ENCODE measurements at regions not wholly inside any gene's neighbourhood (a gene's known extent, or its start where the extent isn't known, plus 50 kb on each side); places are given as distances from the start of the nearest gene placed in this dataset.
"Not testable (repeated sequence)": the region's sequence is repeated elsewhere in the genome, so short reads cannot be mapped to it uniquely, and the experiment has no call there.

DNA sequence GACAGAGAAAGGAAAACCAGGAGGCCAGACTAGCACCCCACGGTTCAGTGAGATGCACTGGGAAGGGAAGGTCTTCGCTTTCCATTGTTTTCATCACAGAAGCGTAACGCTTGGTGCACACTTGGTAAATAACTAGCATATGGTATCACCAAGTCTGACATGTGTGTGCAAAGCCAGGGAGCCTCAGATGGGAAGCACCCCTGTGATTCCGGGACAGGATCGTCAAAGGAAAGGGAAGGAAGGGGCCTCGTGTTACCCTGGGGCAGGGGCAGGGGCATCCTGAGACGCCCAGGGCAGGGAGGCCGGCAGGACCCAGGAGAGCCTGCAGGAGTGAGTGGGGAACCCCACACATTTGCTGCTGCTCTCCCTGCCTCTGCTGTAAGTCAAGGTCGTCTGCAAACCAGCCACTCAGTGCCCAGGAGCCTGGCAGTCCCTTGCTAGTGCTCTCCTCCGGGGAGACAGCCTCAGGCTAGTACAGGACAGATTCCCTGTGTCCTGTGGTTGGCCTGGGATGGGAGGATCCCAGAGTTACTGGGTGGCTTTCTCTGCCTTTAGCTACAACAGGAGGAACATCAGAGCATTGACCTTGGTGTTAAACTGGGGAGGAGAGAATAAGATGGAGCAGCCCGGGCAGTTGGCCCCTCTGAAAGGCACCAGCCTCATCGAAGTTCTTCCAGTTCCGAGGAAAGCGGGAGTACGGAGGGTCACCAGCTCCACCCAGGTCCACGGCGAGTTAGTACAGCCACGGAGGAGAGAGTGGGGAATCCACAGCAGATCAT is 192.5 kb downstream of the NDUFA10 start:
- no peak for DNase-seq

DNA sequence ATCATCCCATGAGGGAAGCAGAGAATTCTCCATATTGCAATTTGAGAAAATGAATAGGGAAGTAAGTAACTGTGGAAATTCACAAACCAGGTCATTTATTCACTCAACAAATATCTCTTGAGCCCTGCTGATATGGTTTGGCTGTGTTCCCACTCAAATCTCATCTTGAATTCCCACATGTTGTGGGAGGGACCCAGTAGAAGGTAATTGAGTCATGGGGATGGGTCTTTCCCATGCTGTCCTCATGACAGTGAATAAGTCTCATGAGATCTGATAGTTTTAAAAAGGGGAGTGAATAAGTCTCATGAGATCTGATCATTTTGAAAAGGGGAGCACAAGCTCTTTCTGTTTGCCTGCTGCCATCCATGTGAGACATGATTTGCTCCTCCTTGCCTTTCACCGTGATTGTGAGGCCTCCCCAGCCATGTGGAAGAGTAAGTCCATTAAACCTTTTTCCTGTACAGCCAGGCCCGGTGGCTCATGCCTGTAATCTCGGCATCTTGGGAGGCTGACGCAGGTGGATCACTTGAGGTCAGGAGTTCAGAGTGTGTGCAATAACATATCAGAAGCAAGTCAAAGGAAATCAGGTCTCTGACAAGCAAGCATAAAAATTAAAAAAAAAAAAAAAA is 193.2 kb downstream of the NDUFA10 start:
- no peak for DNase-seq

DNA sequence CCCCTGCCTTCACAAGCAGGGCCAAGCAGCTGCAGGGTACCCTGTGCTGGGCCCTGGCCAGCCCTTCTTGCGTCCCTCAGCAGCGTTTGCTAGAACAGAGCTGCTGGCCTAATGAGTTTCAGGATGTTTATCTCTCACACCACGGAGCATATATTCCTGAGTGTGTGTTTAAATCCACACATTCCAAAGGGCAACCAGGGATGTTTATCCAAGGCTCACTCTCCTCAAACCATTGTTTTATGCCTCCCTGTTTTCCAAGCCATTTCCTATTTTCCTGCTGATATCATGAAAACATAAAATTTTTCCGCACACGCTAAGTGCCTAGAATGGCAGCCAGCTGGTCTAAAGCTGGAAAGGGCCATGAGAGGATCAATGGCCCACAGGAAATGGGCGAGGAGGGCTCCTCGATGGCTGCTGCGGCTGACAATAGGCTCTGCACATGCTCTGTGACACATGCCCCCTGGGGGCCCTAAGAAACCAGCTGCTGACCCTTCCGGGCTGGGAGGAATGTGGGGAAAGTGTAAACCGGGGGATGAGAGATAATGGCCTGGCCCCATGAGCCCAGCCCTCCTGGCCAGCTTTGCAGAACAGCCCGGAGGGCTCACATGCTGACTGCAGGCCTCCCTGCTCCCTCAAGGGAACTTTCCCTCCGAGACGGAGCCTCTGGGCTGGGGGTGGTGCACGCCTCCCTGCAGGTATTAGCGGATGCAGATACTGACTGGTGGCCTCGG is 194.0 kb downstream of the NDUFA10 start:
- peak in 1 of 3 donors; percentile 59 for DNase-seq

DNA sequence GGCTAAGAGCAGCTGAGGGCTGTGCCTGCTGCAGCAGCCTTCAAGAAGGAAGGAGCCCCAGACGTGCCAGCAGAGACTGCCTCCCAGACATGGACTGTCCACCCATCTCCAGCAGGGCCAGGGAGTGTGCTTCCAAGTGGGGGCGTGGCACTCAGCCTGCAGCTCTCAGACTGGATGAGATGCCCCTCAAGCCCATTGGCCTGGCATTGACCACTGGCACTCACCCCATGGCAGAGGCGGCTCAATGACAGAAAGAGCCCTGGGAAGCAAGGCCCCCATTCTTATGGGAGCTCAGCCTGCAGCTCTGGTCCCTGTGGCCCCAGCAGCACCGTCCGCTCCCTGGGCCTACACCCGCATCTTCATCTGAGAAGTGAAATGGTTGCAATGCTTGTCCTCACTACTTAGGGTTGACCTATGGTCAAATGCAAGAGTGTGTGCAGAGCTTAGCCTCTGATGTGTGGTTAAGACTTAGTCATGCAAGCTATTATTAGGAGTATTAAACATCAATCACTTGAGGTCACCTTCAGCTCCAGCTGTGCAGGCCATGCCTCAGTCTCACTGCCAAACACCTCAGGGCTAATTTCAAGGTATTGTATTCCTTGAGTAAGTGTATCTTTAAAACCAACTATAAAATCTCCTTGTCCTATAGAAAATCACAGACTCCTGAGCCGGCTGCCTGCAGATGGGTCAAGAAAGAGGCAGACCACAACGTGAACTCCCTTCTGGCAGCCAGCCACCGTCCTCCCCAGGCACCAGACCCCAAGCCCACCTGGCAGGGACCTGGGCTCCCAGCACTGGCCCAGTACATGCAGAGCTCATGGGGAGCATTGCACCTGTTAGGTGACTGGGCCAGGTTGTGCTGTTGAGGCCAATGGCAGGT is 194.8 kb downstream of the NDUFA10 start:
- no peak for DNase-seq

GRCh38 chr2:239829326-239829725 is 195.8 kb downstream of the NDUFA10 start:
- DNase-seq: no peak

- DNase-seq: not testable (repeated sequence)
Measured at GRCh38 chr2:239828973-239829275, 196.2 kb downstream of the NDUFA10 start.

- no peak for DNase-seq
Measured at GRCh38 chr2:239828192-239828972, 196.8 kb downstream of the NDUFA10 start.

GRCh38 chr2:239827523-239827890 is 197.6 kb downstream of the NDUFA10 start:
- no peak for DNase-seq

GRCh38 chr2:239826786-239827522 is 198.2 kb downstream of the NDUFA10 start:
- DNase-seq: no peak

DNA sequence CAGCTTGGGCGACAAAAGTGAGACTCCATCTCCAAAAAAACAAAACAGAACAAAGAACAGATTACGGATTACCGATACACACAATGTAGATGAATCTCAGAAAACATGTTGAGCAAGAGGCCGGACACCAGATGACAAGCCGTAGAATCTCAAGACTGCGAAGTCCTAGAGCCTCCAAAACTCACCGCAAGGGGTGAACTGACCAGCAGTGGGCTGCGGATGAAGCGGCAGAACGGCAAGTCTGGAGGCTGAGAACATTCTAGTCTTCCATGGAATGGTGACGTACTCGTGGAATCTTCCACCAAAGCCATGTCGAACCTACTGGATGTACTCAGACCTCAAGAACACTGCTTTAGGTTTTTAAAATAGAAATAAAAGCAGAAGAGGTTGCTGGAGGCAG is 198.8 kb downstream of the NDUFA10 start:
- DNase-seq: peak in 1 of 3 donors; percentile 1

DNA sequence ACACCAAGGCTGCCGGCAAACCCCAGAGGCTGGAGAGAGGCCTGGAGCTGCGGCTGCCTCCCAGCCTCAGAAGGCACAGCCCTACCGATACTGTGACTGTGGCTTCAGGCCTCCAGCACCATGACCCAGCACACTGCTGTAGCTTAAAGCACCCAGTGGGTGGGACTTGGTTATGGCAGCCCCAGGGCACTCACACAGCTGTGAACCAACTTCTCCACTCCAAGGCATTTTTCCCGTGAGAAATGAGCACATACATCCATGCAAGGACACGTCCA is 199.5 kb downstream of the NDUFA10 start:
- DNase-seq: no peak

GRCh38 chr2:239824866-239825704 is 200.1 kb downstream of the NDUFA10 start:
- DNase-seq: no peak

GRCh38 chr2:239824046-239824694 is 201.0 kb downstream of the NDUFA10 start:
- DNase-seq: no peak

GRCh38 chr2:239822146-239822831 is 202.9 kb downstream of the NDUFA10 start:
- DNase-seq: no peak

- no peak for DNase-seq
Measured at GRCh38 chr2:239821694-239822075, 203.5 kb downstream of the NDUFA10 start.

DNA sequence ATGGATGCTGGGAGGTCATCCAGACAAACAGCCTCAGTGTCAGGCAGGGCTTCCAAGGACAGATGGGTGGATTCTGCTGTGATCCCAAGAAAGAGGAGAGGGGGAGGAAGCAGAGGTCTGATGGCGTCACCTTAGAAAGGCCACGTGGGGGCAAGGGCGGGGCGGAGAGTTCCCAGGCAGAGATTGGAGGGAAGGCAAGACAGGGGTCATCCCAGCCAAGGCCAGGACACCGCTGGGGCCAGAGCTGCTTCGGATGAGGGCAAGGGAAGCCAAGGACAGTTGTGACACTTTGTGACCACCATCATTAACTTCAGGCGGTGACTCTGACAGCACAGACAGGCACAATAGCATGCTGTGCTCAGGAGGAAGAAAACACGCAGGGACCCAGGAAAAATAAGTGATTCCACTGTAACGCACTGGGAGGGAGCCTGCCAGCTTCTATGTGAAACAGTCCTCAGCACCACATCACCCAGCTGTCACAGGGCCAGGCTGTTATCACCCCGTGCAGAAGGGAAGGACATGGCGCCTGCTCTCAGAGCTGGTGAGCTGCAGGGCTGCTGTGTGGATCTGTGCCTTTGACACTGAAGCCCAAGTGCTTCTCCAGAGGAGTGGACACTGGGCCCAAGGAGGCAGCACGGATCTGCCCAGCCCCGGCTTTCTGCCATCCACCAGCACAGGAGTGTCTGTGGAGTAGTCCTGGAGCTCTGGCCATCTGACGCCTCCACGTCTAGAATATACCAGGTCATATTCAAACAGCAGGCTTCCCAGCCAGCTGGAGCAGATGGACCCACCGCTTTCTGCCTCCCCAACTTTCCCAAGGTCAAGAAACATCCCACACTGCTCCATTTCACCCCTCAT is 204.1 kb downstream of the NDUFA10 start:
- DNase-seq: no peak

GRCh38 chr2:239819974-239820555 is 205.1 kb downstream of the NDUFA10 start:
- no peak for DNase-seq

Measured in muscle of back (tissue), 3 donors.